BE2C (cell line): ENCODE measurements at regions not wholly inside any gene's neighbourhood (a gene's known extent, or its start where the extent isn't known, plus 50 kb on each side); places are given as distances from the start of the nearest gene placed in this dataset.

ENCODE experiments used
- DNase-seq: peaks from one replicate; pipeline ENCODE4 v3.0.0-alpha.2; 2020
- H3K27me3 ChIP-seq: fragments of 250-450 bp; sonication (Bioruptor Pico); 2 replicates; pipeline ENCODE4 v1.5.1; 2020; ENCODE audit warnings: mild to moderate bottlenecking
- H3K36me3 ChIP-seq: fragments of 250-450 bp; sonication (Bioruptor Pico); 2 replicates; pipeline ENCODE4 v1.5.1; 2020; ENCODE audit warnings: mild to moderate bottlenecking
- H3K4me1 ChIP-seq: fragments of 250-450 bp; sonication (Bioruptor Pico); 2 replicates; pipeline ENCODE4 v1.5.1; 2020
- H3K4me3 ChIP-seq: 2 replicates; pipeline ENCODE4 v1.5.1; 2011; ENCODE audit warnings: low read depth, low read length
- H3K9me3 ChIP-seq: fragments of 250-450 bp; sonication (Bioruptor Pico); 2 replicates; pipeline ENCODE4 v1.5.1; 2020
- TF ChIP-seq, protein P1 (sequence below): IDR thresholded peaks from 2 replicates; pipeline ENCODE4 v1.5.1; 2012; ENCODE audit warnings: mild to moderate bottlenecking, low read depth, low read length

DNA sequence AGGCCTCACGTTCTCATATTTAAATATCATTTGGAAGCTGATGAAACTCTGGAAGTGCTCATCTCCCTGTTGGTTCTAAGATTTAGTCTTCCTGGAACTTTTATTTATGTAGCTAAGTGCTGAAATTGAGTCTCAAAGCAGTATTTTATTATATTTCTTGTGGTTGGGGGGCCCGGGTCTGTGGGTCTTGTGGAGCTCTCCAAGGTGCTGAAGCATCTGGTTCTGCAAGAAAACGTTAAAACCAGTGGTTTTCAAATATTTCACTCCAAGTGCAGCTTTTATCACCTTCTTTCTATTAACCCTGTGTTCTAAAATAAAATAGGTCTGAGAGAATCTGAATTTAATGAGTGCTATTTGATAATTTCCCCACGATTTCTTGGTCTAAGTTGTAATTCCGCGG lies 1404.8 kb downstream of the TBC1D22A start:
- Histone ChIP-seq H3K27me3 (no peaks in the 10 kb centered on the region), H3K4me1 (no peaks in the 10 kb centered on the region), H3K4me3 (no peak overlapping the region), H3K9me3 (no peaks in the 10 kb centered on the region), H3K36me3 (no peaks in the 10 kb centered on the region)
- TF ChIP-seq, protein P1, sequence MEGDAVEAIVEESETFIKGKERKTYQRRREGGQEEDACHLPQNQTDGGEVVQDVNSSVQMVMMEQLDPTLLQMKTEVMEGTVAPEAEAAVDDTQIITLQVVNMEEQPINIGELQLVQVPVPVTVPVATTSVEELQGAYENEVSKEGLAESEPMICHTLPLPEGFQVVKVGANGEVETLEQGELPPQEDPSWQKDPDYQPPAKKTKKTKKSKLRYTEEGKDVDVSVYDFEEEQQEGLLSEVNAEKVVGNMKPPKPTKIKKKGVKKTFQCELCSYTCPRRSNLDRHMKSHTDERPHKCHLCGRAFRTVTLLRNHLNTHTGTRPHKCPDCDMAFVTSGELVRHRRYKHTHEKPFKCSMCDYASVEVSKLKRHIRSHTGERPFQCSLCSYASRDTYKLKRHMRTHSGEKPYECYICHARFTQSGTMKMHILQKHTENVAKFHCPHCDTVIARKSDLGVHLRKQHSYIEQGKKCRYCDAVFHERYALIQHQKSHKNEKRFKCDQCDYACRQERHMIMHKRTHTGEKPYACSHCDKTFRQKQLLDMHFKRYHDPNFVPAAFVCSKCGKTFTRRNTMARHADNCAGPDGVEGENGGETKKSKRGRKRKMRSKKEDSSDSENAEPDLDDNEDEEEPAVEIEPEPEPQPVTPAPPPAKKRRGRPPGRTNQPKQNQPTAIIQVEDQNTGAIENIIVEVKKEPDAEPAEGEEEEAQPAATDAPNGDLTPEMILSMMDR, result no peak
- DNase-seq, result no peak

DNA sequence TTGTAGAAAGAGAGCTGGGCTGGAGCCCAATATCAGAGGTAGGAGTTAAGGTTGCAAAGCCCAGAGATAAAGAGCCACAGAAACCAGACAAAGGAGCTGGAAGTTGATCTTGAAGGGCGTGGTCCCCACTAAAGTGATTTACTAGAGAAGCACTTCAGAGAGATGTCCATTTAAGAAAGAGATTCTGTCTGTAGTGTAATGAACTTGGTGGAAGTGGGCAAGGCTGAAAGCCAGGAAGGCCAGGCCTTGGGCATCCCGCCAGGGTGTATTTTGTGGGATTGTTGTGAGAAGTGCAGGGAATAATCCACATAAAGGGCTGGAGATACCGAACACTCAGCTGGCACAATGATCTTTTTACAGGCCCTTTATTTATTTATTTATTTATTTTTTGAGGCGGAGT lies 1398.8 kb downstream of the TBC1D22A start:
- no peak for DNase-seq
- no peaks in the 10 kb centered on the region for H3K27me3 ChIP-seq
- no peaks in the 10 kb centered on the region for H3K36me3 ChIP-seq
- H3K4me3 ChIP-seq, result no peak overlapping the region
- H3K4me1 ChIP-seq, result no peaks in the 10 kb centered on the region
- TF ChIP-seq, protein P1, result no peak
- H3K9me3 ChIP-seq, result no peaks in the 10 kb centered on the region

DNA sequence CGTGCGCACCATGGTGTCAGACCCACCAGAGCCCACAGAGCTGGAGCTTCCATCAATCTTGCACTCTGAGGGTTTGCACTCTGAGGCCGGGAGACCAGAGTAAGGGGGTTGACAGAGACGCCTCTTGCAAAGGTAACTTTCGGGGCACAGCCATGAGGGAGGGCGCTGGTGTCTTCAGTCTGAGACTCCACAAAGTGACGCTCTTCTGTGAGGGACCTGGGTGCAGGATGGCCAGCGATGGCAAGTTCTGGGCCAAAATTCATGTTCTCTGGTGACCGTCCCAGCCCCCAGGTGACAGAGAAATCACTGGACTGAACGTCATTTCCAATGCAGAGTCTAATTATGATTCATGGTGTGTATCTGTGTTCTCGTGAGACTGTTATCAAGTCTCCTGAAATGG lies 1395.2 kb downstream of the TBC1D22A start:
- TF ChIP-seq, protein P1, result no peak
- Histone ChIP-seq H3K4me3 (no peak overlapping the region), H3K4me1 (no peaks in the 10 kb centered on the region), H3K27me3 (no peaks in the 10 kb centered on the region), H3K9me3 (no peaks in the 10 kb centered on the region; the same call in 1 of the 2 replicates), H3K36me3 (no peaks in the 10 kb centered on the region)
- DNase-seq, result no peak

DNA sequence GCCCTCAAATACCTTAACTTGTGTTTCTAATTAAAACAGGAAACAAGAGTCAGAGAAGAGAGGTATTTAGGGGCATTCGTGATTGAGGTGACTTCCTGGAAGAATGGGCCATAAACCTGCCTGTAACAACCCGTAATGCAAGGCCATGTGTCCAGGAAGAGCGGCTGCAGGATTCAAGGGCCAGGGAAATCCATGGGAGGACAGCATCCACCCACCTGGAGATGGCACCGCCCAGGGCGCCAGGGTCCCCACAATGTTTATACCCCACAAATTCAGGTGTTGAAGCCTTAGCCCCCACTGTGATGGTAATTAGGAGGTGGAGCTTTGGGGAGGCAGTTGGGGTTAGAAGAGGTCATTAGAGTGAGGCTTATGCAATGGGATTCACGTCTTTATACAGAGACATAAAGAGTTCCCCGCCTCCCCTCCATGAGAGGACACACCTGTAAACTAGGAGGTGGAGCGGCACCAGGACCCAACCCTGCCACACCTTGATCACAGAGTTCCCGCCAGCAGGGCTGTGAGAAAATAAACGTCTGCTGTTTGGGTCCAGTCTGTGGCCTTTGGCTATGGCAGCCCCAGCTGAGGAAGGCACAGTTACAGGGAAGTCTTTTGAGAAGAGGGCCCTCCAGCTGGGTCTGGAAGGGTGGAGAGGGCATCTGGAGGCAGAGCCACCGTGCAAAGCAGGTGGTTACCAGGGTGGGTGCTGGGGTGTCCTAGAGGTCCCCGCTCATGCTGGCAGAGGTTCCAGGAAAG lies 1394.3 kb downstream of the TBC1D22A start:
- no peak for DNase-seq
- TF ChIP-seq, protein P1, result no peak
- H3K36me3 ChIP-seq, result no peaks in the 10 kb centered on the region
- H3K4me3 ChIP-seq, result no peak overlapping the region
- no peaks in the 10 kb centered on the region for H3K27me3 ChIP-seq
- no peaks in the 10 kb centered on the region; the same call in 1 of the 2 replicates for H3K9me3 ChIP-seq
- no peaks in the 10 kb centered on the region for H3K4me1 ChIP-seq

DNA sequence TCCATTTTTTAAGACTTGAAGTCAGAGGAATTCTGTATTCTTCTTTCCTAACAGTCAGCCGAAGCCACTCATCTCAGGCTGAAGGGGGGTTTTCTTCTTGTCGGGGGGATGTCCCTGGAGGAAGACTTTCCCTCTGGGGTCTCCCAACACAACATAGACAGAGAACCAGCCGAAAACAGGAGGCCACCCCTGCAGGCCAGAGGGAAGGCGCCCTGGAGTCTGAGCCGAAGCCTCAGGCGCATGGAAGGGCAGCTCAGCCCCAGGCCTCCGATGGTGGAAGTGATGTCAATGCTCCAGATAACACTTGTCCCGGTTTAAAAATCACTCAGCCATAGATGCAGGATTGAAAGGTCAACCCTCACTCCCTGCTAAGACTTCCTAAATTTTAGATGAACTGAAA lies 1393.0 kb downstream of the TBC1D22A start:
- Histone ChIP-seq H3K36me3 (no peaks in the 10 kb centered on the region), H3K9me3 (no peaks in the 10 kb centered on the region; the same call in 1 of the 2 replicates), H3K4me3 (no peak overlapping the region), H3K4me1 (no peaks in the 10 kb centered on the region), H3K27me3 (no peaks in the 10 kb centered on the region)
- TF ChIP-seq, protein P1, result no peak
- DNase-seq, result no peak

DNA sequence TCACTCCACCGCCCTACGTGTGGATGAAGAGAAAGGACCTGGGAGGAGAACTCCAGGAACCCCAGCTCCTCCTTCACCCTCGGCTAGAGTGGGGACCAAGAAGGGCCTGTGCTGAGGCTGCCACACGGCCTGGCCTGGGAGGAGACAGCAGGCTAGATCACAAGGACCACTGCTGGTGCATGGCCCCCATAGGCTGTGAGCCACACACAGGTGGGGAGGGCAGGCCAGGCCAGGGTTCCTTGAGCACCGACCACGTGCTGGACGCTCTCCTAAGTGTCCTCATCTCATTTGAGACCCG lies 1392.4 kb downstream of the TBC1D22A start:
- H3K9me3 ChIP-seq, result no peaks in the 10 kb centered on the region; the same call in 1 of the 2 replicates
- TF ChIP-seq, protein P1, result no peak
- no peak for DNase-seq

More for the DNA sequence above, 1392.4 kb downstream of the TBC1D22A start:
- Histone ChIP-seq H3K27me3 (no peaks in the 10 kb centered on the region), H3K4me1 (no peaks in the 10 kb centered on the region), H3K36me3 (no peaks in the 10 kb centered on the region), H3K4me3 (no peak overlapping the region)
